HG03432 (cell line): ENCODE measurements at regions not wholly inside any gene's neighbourhood (a gene's known extent, or its start where the extent isn't known, plus 50 kb on each side); places are given as distances from the start of the nearest gene placed in this dataset.

ENCODE experiments used
- ATAC-seq: cut with Tn5 transposase; IDR thresholded peaks from one replicate; pipeline ENCODE4 v1.9.1; 2021; ENCODE audit warnings: mild to moderate bottlenecking, moderate library complexity; ENCODE audit not compliant: unreplicated experiment

DNA sequence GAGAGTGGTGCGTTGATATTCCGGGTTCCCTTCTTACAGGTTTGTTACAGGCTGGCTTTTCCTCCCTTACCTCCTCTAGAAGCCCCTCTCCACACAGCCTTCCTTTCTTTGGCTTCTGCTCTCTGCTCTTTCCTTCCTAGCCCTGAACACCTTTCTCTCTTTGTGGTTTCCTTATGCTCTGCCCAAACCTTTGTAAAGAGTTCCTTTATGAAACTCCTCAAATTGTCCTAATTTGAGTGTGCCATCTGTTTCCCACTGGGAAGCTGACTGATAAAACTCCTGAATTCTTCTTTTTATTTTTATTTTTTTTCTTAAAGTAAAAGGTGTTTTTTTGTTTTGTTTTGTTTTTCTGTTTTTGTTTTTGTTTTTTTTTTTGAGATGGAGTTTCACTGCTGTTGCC, 60.1 kb upstream of the OTX2 start:
- ATAC-seq, result no peak

DNA sequence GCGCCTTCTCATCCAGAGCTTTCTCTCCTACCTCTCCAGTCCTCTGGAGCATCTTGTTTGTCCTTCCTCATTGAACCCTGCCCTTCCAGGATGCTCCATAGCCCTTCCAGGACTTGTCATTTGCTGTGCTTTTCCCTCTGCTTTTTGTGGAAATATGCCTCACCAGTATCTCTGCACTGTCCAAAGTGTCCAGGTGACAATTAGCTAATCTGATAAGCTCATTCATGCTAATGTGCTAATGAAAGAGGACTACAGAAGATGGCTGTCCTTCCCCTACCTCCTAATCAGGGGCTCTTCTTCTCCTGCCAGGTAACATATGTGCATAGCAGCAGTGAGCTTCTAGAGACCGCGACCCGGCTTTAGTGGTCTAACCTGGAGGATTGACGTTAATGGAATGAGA, 58.4 kb upstream of the OTX2 start:
- no peak for ATAC-seq

DNA sequence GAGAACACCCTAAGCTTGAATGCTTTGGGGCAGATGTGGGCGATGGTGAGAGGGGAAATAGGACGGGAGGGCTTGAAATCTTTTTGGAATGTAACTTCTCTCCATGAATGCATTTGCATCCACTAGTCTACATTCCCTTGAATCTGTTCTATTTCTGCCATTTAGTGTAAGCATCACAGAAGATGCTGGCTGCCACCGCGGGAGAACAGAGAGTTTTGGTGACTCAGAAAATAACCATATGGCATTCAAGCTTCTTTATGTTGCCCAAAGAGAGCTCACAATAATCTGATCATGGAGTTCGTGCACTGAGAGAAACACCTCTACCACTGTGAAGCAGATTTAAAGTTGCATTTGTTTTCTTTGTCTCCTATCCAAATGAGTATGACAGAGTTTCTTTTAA, 52.6 kb upstream of the OTX2 start:
- ATAC-seq, result no peak

DNA sequence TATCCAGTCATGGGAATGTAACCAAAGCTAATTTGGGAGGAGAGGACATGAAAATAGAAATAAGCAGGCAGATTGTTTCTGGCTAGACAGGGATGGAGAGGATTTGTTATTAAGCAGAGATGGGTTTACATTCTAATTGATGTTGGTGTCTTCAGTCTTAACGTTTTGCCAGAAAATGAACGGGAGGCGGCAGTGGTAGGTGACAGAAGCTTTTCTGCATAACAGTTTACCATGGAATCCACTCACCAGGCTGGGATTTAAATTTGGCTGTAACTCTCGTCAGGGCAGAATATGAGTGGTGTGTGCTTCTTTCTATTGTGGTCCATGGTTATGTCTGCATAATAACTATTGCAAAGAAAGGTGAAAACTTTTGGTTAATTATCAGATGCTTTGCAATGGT, 50.2 kb upstream of the OTX2 start:
- no peak for ATAC-seq
